Keratinocyte (primary cell): ENCODE measurements at regions not wholly inside any gene's neighbourhood (a gene's known extent, or its start where the extent isn't known, plus 50 kb on each side); places are given as distances from the start of the nearest gene placed in this dataset.

Source experiments
- DNase-seq: peaks from one replicate; pipeline ENCODE4 v3.0.0-alpha.2; 2011; ENCODE audit warnings: low read depth, missing footprints, low spot score
- FAIRE-seq: peaks from 2 replicates; lab custom pipeline; 2011; peaks lifted over from hg19 to GRCh38; lab: Jason Lieb, UNC
- H2AFZ ChIP-seq: 2 replicates; pipeline ENCODE4 v1.6.0; 2012; ENCODE audit warnings: low read length, control low read depth, inconsistent platforms; ENCODE audit not compliant: control insufficient read depth
- H3K27ac ChIP-seq: 2 replicates; pipeline ENCODE4 v1.5.1; 2011; ENCODE audit warnings: low read length; ENCODE audit not compliant: control insufficient read depth, insufficient read depth
- H3K27me3 ChIP-seq: 3 replicates; pipeline ENCODE4 v1.6.0; 2011; ENCODE audit warnings: low read length; ENCODE audit not compliant: control insufficient read depth, insufficient read depth; ENCODE audit errors: extremely low read depth
- H3K36me3 ChIP-seq, 2 experiments: 2 replicates in 1 of 2; 3 replicates in 1 of 2; pipeline ENCODE4 v1.5.1; 2011; ENCODE audit warnings: low read length in 2 of 2, mild to moderate bottlenecking in 1 of 2; ENCODE audit not compliant: control insufficient read depth in 2 of 2, insufficient read depth in 2 of 2; ENCODE audit errors: extremely low read depth in 1 of 2
- H3K4me1 ChIP-seq: 3 replicates; pipeline ENCODE4 v1.5.1; 2011; ENCODE audit warnings: low read length; ENCODE audit not compliant: control insufficient read depth, insufficient read depth; ENCODE audit errors: extremely low read depth
- H3K4me2 ChIP-seq: 3 replicates; pipeline ENCODE4 v1.6.0; 2011; ENCODE audit warnings: low read depth, low read length; ENCODE audit not compliant: control insufficient read depth, insufficient read depth; ENCODE audit errors: extremely low read depth
- H3K4me3 ChIP-seq, 3 experiments: fragments of 200-600 bp in 1 of 3; sonication (generic) in 1 of 3; 2 replicates in 2 of 3; 3 replicates in 1 of 3; pipeline ENCODE4 v1.5.1; 2011 to 2016; ENCODE audit warnings: low read length in 3 of 3, mild to moderate bottlenecking in 3 of 3, control low read depth in 2 of 3, inconsistent platforms in 1 of 3, low read depth in 1 of 3, mixed read lengths in 1 of 3, mixed run types in 1 of 3, moderate library complexity in 1 of 3; ENCODE audit not compliant: control insufficient read depth in 2 of 3, insufficient read depth in 2 of 3; ENCODE audit errors: extremely low read depth in 1 of 3
- H3K79me2 ChIP-seq: 2 replicates; pipeline ENCODE4 v1.6.0; 2012; ENCODE audit warnings: low read length; ENCODE audit not compliant: control insufficient read depth, insufficient read depth
- H3K9ac ChIP-seq: 3 replicates; pipeline ENCODE4 v1.6.0; 2011; ENCODE audit warnings: low read length; ENCODE audit not compliant: control insufficient read depth, insufficient read depth; ENCODE audit errors: extremely low read depth
- H3K9me1 ChIP-seq: 3 replicates; pipeline ENCODE4 v1.6.0; 2011; ENCODE audit warnings: low read length; ENCODE audit not compliant: control insufficient read depth, insufficient read depth; ENCODE audit errors: extremely low read depth
- H3K9me3 ChIP-seq: 2 replicates; pipeline ENCODE4 v1.5.1; 2012; ENCODE audit warnings: low read depth, low read length; ENCODE audit not compliant: control insufficient read depth
- H4K20me1 ChIP-seq: 3 replicates; pipeline ENCODE4 v1.6.0; 2011; ENCODE audit warnings: low read length; ENCODE audit not compliant: control insufficient read depth, insufficient read depth; ENCODE audit errors: extremely low read depth
- EZH2 ChIP-seq: IDR thresholded peaks from one replicate; pipeline ENCODE4 v1.6.1; 2012; ENCODE audit warnings: inconsistent platforms, mild to moderate bottlenecking, low read length, moderate library complexity
- dilution Hi-C: fragments of 300-500 bp; cut with MboI; formaldehyde crosslinking; loops from one replicate; pipeline ENCODE4 v1.7.0; 2020; ENCODE audit warnings: low sequenced_read_pairs; ENCODE audit not compliant: extremely low pct_ligation_motif_present
- TF ChIP-seq, protein P1 (sequence below), 3 experiments: IDR thresholded peaks in 1 of 3; conservative IDR thresholded peaks in 1 of 3; optimal IDR thresholded peaks in 1 of 3; 2 replicates in 2 of 3; 3 replicates in 1 of 3; pipeline versions ENCODE3 to v1.5.1; 2011; ENCODE audit warnings: low read length in 3 of 3, mild to moderate bottlenecking in 3 of 3, moderate library complexity in 2 of 3, control low read depth in 1 of 3, inconsistent platforms in 1 of 3; ENCODE audit not compliant: insufficient read depth in 2 of 3; ENCODE audit errors: extremely low read depth in 1 of 3

- no peaks in the 10 kb centered on the region for H3K36me3 ChIP-seq
- no peak for TF ChIP-seq EZH2
- TF ChIP-seq, protein P1, sequence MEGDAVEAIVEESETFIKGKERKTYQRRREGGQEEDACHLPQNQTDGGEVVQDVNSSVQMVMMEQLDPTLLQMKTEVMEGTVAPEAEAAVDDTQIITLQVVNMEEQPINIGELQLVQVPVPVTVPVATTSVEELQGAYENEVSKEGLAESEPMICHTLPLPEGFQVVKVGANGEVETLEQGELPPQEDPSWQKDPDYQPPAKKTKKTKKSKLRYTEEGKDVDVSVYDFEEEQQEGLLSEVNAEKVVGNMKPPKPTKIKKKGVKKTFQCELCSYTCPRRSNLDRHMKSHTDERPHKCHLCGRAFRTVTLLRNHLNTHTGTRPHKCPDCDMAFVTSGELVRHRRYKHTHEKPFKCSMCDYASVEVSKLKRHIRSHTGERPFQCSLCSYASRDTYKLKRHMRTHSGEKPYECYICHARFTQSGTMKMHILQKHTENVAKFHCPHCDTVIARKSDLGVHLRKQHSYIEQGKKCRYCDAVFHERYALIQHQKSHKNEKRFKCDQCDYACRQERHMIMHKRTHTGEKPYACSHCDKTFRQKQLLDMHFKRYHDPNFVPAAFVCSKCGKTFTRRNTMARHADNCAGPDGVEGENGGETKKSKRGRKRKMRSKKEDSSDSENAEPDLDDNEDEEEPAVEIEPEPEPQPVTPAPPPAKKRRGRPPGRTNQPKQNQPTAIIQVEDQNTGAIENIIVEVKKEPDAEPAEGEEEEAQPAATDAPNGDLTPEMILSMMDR (optimal IDR thresholded peaks at IDR 0.05 in 1 of 3, IDR thresholded peaks at IDR 0.05 in 1 of 3, conservative IDR thresholded peaks at IDR 0.05 in 1 of 3; ENCODE audit: extremely low read depth in 1 of 3, insufficient read depth in 2 of 3, low read length in 3 of 3): no peak
- no peak overlapping the region for H3K4me3 ChIP-seq
- H3K27me3 ChIP-seq: no peaks in the 10 kb centered on the region
- H3K27ac ChIP-seq: no peak overlapping the region
- H3K9me1 ChIP-seq: no peaks in the 10 kb centered on the region
- H3K4me2 ChIP-seq: no peak overlapping the region
- H2AFZ ChIP-seq: no peak overlapping the region
- DNase-seq (no peak), FAIRE-seq (no peak)
- H3K9me3 ChIP-seq: no peaks in the 10 kb centered on the region
- peaks cover 7% of the 10 kb centered on the region for H3K4me1 ChIP-seq
- dilution Hi-C loops: no loop called here
- H3K9ac ChIP-seq: no peak overlapping the region
- no peaks in the 10 kb centered on the region for H4K20me1 ChIP-seq
- no peaks in the 10 kb centered on the region for H3K79me2 ChIP-seq
These were observed 490.9 kb upstream of the CFAP20DC start for GRCh38 chr3:59540696-59541095.

DNA sequence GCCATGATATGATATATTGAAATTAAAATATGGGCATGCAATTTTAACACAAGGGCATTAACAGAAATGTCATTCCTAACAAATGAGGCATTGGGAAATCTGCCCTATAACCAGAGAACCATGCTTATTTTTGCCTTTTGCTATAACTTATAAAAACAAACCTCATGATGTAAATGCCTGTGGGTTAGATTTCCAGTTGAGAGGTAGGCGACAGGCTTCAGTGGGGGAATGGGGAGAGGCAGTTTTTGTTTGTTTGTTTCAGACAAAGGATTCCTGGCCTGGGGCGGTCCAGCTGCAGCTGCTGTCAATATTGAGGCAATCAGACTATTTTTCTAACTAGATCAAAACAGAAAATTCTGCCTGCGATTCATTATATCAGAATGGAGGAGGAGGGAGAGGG is 490.4 kb upstream of the CFAP20DC start:
- Histone ChIP-seq H3K27ac (no peak overlapping the region), H3K4me3 (no peak overlapping the region), H2AFZ (no peak overlapping the region), H3K36me3 (no peaks in the 10 kb centered on the region), H3K9me1 (no peaks in the 10 kb centered on the region), H3K4me2 (no peak overlapping the region), H3K79me2 (no peaks in the 10 kb centered on the region), H3K27me3 (no peaks in the 10 kb centered on the region), H3K9ac (no peak overlapping the region), H3K9me3 (no peaks in the 10 kb centered on the region), H4K20me1 (no peaks in the 10 kb centered on the region), H3K4me1 (peaks cover 8% of the 10 kb centered on the region)
- FAIRE-seq (no peak), DNase-seq (no peak)
- no peak for TF ChIP-seq EZH2
- TF ChIP-seq, protein P1 (optimal IDR thresholded peaks at IDR 0.05 in 1 of 3, IDR thresholded peaks at IDR 0.05 in 1 of 3, conservative IDR thresholded peaks at IDR 0.05 in 1 of 3; ENCODE audit: extremely low read depth in 1 of 3, insufficient read depth in 2 of 3, low read length in 3 of 3): no peak
- dilution Hi-C loops: no loop called here
